ENCODE measurements at regions not wholly inside any gene's neighbourhood (a gene's known extent, or its start where the extent isn't known, plus 50 kb on each side); places are given as distances from the start of the nearest gene placed in this dataset.

DNA sequence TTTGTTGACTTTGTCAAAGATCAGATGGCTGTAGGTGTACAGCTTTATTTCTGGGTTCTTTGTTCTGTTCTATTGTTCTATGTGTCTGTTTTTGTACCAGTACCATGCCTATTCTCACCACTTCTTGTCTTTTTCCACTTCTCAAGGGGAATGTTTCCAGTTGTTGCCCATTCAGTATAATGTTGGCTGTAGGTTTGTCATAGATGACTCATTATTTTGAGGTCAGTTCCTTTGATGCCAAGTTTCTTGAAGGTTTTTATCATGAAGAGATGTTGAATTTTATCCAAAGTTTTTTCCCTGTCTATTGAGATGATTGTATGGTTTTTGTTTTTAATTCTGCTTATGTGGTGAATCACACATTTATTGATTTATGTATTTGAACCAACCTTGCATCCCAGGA is 216.7 kb upstream of the RNF32 start:
- DNase-seq (ENCODE audit: insufficient read length, low spot score), result no peak
- TF ChIP-seq, protein P1, sequence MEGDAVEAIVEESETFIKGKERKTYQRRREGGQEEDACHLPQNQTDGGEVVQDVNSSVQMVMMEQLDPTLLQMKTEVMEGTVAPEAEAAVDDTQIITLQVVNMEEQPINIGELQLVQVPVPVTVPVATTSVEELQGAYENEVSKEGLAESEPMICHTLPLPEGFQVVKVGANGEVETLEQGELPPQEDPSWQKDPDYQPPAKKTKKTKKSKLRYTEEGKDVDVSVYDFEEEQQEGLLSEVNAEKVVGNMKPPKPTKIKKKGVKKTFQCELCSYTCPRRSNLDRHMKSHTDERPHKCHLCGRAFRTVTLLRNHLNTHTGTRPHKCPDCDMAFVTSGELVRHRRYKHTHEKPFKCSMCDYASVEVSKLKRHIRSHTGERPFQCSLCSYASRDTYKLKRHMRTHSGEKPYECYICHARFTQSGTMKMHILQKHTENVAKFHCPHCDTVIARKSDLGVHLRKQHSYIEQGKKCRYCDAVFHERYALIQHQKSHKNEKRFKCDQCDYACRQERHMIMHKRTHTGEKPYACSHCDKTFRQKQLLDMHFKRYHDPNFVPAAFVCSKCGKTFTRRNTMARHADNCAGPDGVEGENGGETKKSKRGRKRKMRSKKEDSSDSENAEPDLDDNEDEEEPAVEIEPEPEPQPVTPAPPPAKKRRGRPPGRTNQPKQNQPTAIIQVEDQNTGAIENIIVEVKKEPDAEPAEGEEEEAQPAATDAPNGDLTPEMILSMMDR (IDR thresholded peaks at IDR 0.05; ENCODE audit: insufficient read depth, missing control alignments), result no peak
- FAIRE-seq, result no peak

DNA sequence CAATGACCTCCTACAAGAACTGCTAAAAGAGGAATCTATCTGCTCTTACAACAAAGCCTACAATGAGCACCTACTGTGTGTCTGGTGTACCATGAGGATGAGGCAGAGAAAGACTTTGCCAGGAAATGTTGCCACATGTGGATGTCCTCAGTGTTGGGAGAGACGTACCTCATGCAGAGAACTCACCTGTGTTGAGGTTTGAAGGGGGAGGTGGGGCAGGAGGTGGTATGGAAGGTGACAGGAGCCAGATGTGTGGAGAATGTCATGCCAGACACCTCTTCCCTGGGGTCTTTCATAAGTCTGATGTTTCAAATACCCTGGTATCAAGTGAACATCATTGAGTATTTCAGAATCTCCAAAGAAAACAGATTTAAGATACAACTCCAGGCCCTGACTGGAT is 220.1 kb upstream of the RNF32 start:
- TF ChIP-seq, protein P1 (IDR thresholded peaks at IDR 0.05; ENCODE audit: insufficient read depth, missing control alignments), result no peak
- no peak for DNase-seq (ENCODE audit: insufficient read length, low spot score)
- FAIRE-seq, result no peak

DNA sequence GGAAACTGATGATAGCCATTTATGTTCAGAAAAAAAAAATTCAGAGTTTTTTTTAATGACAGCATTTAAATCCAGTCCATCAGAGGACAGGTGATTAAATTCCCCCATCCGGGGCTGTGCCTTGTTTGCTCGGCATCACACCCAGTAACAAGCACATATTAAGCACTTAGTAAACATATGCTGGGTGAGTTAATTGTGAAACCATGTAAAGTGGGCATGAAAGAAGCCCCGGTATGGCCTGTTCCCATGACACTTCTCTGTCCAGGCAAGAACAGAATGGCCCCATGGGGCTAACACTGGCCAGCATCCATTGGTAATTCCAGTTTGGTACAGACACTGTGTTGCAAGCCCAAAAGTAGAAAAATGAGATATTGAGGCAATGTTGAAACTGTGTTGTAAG is 220.8 kb upstream of the RNF32 start:
- TF ChIP-seq, protein P1 (IDR thresholded peaks at IDR 0.05; ENCODE audit: insufficient read depth, missing control alignments), result no peak
- no peak for FAIRE-seq
- DNase-seq (ENCODE audit: insufficient read length, low spot score), result no peak

DNA sequence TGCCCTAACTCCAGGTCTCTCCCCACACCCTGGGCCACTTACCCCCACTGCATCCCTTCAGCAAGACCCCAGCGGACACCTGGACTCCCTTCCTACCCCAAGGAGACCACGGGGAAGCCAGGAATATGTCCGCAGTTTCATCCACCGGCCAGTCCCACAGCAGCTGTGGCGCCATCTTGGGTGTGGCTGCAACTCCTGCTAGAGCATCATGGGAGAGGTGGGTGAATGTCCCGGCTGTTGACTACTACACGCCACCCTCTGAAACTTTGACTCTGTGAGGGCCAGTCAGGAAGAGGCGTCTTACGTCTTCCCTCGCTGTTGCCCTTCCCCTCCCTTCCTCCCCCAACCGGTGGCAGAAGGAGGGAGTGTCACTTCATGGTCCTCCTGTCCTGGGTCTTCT is 238.3 kb upstream of the RNF32 start:
- TF ChIP-seq, protein P1 (IDR thresholded peaks at IDR 0.05; ENCODE audit: insufficient read depth, missing control alignments), result no peak
- FAIRE-seq, result no peak
- no peak for DNase-seq (ENCODE audit: insufficient read length, low spot score)

DNA sequence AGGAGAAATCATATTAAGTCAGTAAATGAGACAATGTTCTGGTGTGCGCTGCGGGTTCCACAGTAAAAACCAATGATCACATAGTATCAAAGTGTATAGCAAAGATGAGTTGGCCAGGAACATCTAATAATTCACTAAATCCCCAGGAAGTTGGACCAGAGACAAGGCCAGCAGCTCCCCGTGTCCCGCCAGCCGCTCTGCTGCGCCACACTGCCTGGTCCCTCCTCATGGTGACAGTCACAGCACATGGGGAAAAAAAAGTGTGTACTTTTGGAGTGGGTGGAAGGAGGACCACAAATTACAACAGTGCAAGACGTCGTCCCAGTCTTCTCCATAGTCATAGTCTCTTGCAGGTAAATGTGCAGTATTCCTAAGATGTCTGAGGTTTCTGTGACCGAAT is 239.0 kb upstream of the RNF32 start:
- TF ChIP-seq, protein P1 (IDR thresholded peaks at IDR 0.05; ENCODE audit: insufficient read depth, missing control alignments), result no peak
- DNase-seq (ENCODE audit: insufficient read length, low spot score) (no peak), FAIRE-seq (no peak)

DNA sequence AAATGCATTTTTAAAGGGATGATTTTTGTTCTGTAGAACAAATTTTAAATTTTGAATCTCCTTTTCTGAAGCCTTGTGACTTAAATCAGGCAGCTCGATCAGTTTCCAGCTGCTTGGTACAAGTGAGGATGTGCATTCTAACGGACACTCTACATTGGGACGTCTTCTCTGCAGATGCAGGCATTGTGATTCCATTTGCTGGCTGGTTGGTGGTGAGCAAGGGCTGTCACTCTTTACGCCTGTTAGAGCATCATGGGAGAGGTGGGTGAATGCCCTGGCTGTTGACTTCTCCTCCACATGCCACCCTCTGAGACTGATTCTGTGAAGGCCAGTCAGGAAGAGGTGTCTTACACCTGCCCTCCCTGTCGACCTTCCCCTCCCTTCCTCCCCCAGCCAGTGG is 240.5 kb upstream of the RNF32 start:
- TF ChIP-seq, protein P1 (IDR thresholded peaks at IDR 0.05; ENCODE audit: insufficient read depth, missing control alignments), result no peak
- DNase-seq (ENCODE audit: insufficient read length, low spot score), result no peak
- FAIRE-seq, result no peak

DNA sequence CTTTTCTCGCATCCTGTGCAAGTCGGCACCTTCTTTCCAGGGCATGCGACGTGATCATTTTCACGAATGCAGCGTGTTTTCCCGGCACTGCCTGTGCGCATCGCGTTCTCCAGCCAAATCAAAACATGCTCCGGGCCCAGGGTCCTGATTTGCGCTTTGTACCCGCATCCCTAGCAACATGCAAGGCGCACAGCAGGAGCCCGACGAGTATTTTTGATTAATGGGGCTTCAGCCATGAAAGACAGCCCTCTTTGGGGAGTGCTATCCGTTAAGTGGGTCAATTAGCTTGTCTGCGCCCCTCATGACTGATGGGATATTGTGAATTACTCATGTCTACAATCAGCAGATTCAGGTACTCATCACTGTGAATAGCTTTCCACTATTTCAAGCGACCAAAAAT is 243.3 kb upstream of the RNF32 start:
- FAIRE-seq, result no peak
- TF ChIP-seq, protein P1 (IDR thresholded peaks at IDR 0.05; ENCODE audit: insufficient read depth, missing control alignments), result no peak

More for the DNA sequence above, 243.3 kb upstream of the RNF32 start:
- DNase-seq (ENCODE audit: insufficient read length, low spot score), result no peak

Data from D721Med (cell line).